NB4 (cell line): ENCODE measurements at regions not wholly inside any gene's neighbourhood (a gene's known extent, or its start where the extent isn't known, plus 50 kb on each side); places are given as distances from the start of the nearest gene placed in this dataset.

Source experiments
- CTCF ChIP-seq: IDR thresholded peaks from one replicate; pipeline ENCODE4 v1.5.1; 2012; ENCODE audit warnings: low read depth, low read length
- MYC ChIP-seq: IDR thresholded peaks from 2 replicates; pipeline ENCODE4 v1.6.1; 2011; ENCODE audit warnings: low read depth, low read length
- POLR2A ChIP-seq: IDR thresholded peaks from 2 replicates; pipeline ENCODE4 v1.6.1; 2011; ENCODE audit warnings: mild to moderate bottlenecking; ENCODE audit not compliant: insufficient read length; ENCODE audit errors: extremely low read depth
- TF ChIP-seq, protein P1 (sequence below): IDR thresholded peaks from 2 replicates; pipeline ENCODE4 v1.6.1; 2011; ENCODE audit warnings: low read depth, low read length

GRCh38 chr20:63082939-63083735, 76.4 kb upstream of the BHLHE23 start:
- no peak for TF ChIP-seq POLR2A
- no peak for TF ChIP-seq CTCF
- TF ChIP-seq, protein P1, sequence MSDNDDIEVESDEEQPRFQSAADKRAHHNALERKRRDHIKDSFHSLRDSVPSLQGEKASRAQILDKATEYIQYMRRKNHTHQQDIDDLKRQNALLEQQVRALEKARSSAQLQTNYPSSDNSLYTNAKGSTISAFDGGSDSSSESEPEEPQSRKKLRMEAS, result no peak
- TF ChIP-seq MYC, result no peak
